ENCODE measurements at regions not wholly inside any gene's neighbourhood (a gene's known extent, or its start where the extent isn't known, plus 50 kb on each side); places are given as distances from the start of the nearest gene placed in this dataset.

- DNase-seq: no peak
Observed at GRCh38 chr5:61744690-61745619, 412.9 kb downstream of the ZSWIM6 start.

GRCh38 chr5:61746831-61747575, 414.9 kb downstream of the ZSWIM6 start:
- DNase-seq: no peak

- no peak for DNase-seq
Observed at GRCh38 chr5:61748121-61748520, 416.1 kb downstream of the ZSWIM6 start.

- no peak for DNase-seq
Observed at GRCh38 chr5:61748651-61749050, 416.6 kb downstream of the ZSWIM6 start.

- no peak for DNase-seq
Observed at GRCh38 chr5:61752588-61752987, 420.5 kb downstream of the ZSWIM6 start.

GRCh38 chr5:61754792-61755191, 422.7 kb downstream of the ZSWIM6 start:
- DNase-seq: no peak

GRCh38 chr5:61755726-61756222, 423.7 kb downstream of the ZSWIM6 start:
- no peak for DNase-seq

- DNase-seq: no peak
Observed at GRCh38 chr5:61758711-61759110, 426.7 kb downstream of the ZSWIM6 start.

- no peak for DNase-seq
Observed at GRCh38 chr5:61765471-61765870, 433.4 kb downstream of the ZSWIM6 start.

- no peak for DNase-seq
Observed at GRCh38 chr5:61766141-61766540, 434.1 kb downstream of the ZSWIM6 start.

GRCh38 chr5:61767231-61768080, 435.4 kb downstream of the ZSWIM6 start:
- DNase-seq: no peak

GRCh38 chr5:61768692-61769281, 436.7 kb downstream of the ZSWIM6 start:
- no peak for DNase-seq

GRCh38 chr5:61771062-61771461, 439.0 kb downstream of the ZSWIM6 start:
- DNase-seq: no peak

- no peak for DNase-seq
Observed at GRCh38 chr5:61771808-61772207, 439.8 kb downstream of the ZSWIM6 start.

- no peak for DNase-seq
Observed at GRCh38 chr5:61775901-61776300, 443.8 kb downstream of the ZSWIM6 start.

- DNase-seq: no peak
Observed at GRCh38 chr5:61777292-61777691, 445.2 kb downstream of the ZSWIM6 start.

GRCh38 chr5:61779743-61780142, 447.7 kb downstream of the ZSWIM6 start:
- DNase-seq: no peak

- no peak for DNase-seq
Observed at GRCh38 chr5:61783481-61783880, 451.4 kb downstream of the ZSWIM6 start.

- no peak for DNase-seq
Observed at GRCh38 chr5:61784341-61784740, 452.3 kb downstream of the ZSWIM6 start.

- no peak for DNase-seq
Observed at GRCh38 chr5:61788548-61788947, 456.5 kb downstream of the ZSWIM6 start.

- no peak for DNase-seq
Observed at GRCh38 chr5:61790007-61790406, 457.9 kb downstream of the ZSWIM6 start.

GRCh38 chr5:61790678-61791077, 458.6 kb downstream of the ZSWIM6 start:
- DNase-seq: no peak

Measured in T-helper 1 cell (primary cell).